GM21737 (cell line): ENCODE measurements at regions not wholly inside any gene's neighbourhood (a gene's known extent, or its start where the extent isn't known, plus 50 kb on each side); places are given as distances from the start of the nearest gene placed in this dataset.

Source experiments
- ATAC-seq: cut with Tn5 transposase; IDR thresholded peaks from one replicate; pipeline ENCODE4 v1.9.1; 2021; ENCODE audit warnings: mild to moderate bottlenecking, moderate library complexity; ENCODE audit not compliant: unreplicated experiment

GRCh38 chr9:115964710-115965347, 188.8 kb upstream of the PAPPA start:
- ATAC-seq, result no peak

GRCh38 chr9:115966660-115967059, 186.9 kb upstream of the PAPPA start:
- no peak for ATAC-seq

- no peak for ATAC-seq
These were observed 184.5 kb upstream of the PAPPA start for GRCh38 chr9:115969096-115969495.

- ATAC-seq, result no peak
These were observed 181.2 kb upstream of the PAPPA start for GRCh38 chr9:115972362-115972761.

- no peak for ATAC-seq
These were observed 180.6 kb upstream of the PAPPA start for GRCh38 chr9:115972843-115973595.

- no peak for ATAC-seq
These were observed 176.8 kb upstream of the PAPPA start for GRCh38 chr9:115976781-115977180.

- no peak for ATAC-seq
These were observed 175.5 kb upstream of the PAPPA start for GRCh38 chr9:115978091-115978490.

GRCh38 chr9:115978659-115979096, 174.9 kb upstream of the PAPPA start:
- no peak for ATAC-seq

- no peak for ATAC-seq
These were observed 173.5 kb upstream of the PAPPA start for GRCh38 chr9:115980054-115980453.

- ATAC-seq, result no peak
These were observed 173.1 kb upstream of the PAPPA start for GRCh38 chr9:115980502-115980901.

- ATAC-seq, result no peak
These were observed 172.6 kb upstream of the PAPPA start for GRCh38 chr9:115980976-115981375.

- ATAC-seq, result no peak
These were observed 170.2 kb upstream of the PAPPA start for GRCh38 chr9:115983366-115983765.

- ATAC-seq, result no peak
These were observed 167.9 kb upstream of the PAPPA start for GRCh38 chr9:115985657-115986056.

GRCh38 chr9:115986508-115986907, 167.1 kb upstream of the PAPPA start:
- no peak for ATAC-seq

GRCh38 chr9:115988701-115989100, 164.9 kb upstream of the PAPPA start:
- no peak for ATAC-seq

GRCh38 chr9:115989831-115990230, 163.8 kb upstream of the PAPPA start:
- no peak for ATAC-seq

- ATAC-seq, result no peak
These were observed 160.8 kb upstream of the PAPPA start for GRCh38 chr9:115992834-115993233.

- no peak for ATAC-seq
These were observed 155.7 kb upstream of the PAPPA start for GRCh38 chr9:115997923-115998322.

GRCh38 chr9:115998666-115999065, 154.9 kb upstream of the PAPPA start:
- no peak for ATAC-seq

- ATAC-seq, result no peak
These were observed 154.1 kb upstream of the PAPPA start for GRCh38 chr9:115999498-115999897.

- ATAC-seq, result peak; percentile 68
These were observed 152.8 kb upstream of the PAPPA start for GRCh38 chr9:116000748-116001329.

GRCh38 chr9:116002181-116002580, 151.4 kb upstream of the PAPPA start:
- no peak for ATAC-seq
